HG03565 (cell line): ENCODE measurements at regions not wholly inside any gene's neighbourhood (a gene's known extent, or its start where the extent isn't known, plus 50 kb on each side); places are given as distances from the start of the nearest gene placed in this dataset.
"Not testable (repeated sequence)": the region's sequence is repeated elsewhere in the genome, so short reads cannot be mapped to it uniquely, and the experiment has no call there.

Experiments
- ATAC-seq: cut with Tn5 transposase; IDR thresholded peaks from one replicate; pipeline ENCODE4 v1.9.1; 2021; ENCODE audit warnings: mild to moderate bottlenecking, moderate library complexity; ENCODE audit not compliant: unreplicated experiment

DNA sequence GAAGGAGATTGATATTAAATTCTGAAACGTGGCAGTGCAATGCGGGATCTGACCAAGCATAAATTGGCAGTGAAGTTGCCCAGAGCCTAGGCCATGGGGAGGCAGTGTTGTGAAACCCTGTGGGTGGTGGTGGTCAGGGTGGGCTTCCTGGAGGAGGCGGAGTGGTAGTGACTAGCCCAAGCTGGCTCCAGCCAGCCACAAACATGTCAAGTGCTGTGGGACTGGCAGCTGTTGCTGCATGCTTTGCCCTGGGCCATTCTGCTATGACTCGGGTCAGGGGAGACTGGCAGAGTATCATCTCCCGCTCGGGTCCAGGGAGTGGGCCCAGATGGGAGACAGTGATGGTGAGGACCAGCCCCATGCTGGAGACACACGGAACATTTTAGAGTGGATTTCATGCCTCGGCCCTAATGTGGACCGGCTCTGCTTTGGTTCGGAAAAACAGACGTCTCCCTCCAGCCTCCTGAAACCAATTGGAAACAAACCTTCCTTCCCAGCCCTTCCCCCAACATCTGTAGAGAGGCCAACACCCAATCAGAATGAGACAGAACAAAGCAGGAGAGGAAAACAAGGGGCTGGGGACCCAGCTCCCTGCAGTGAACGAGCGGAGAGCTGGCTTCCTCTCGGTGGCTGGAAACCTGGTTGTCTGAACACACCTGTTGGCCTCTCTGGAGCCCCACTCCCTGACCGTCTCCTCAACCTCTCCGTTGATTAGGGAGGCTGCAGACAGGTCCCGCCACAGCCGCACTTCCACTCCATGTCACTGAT lies 58.2 kb downstream of the TMEM270 start:
- no peak for ATAC-seq

DNA sequence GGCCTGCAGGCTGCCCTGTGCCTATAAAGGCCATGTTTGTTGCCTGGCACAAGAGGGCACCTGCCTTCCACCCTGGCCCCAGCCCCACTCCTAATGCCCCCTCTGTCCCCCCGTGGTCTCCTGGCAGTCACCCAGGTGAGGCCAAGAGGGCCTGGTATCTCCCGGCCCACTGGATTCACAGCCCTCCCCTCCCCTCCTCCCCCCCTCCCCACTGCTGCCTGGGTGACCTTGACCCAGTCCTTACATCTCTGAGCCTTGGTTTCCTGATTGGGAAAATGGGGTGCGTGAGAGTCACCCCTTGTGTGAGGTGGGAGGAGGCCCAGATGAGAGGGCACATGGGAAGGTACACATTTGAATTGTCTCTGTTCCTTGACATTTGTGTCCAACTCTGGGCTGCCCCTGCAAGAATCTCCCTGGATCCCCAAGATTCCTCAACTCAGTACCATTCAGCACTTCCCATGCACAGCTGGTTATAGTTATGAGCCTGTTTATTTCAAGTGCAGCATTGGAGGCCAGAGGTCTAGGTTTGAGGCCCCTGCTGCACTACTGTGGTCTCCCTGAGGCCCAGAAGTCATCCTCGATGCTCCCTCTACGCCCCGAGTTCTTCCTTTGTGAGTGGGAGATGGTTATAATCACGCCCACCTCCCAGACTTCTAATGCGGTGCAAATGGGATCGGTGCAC lies 58.9 kb downstream of the TMEM270 start:
- no peak for ATAC-seq

DNA sequence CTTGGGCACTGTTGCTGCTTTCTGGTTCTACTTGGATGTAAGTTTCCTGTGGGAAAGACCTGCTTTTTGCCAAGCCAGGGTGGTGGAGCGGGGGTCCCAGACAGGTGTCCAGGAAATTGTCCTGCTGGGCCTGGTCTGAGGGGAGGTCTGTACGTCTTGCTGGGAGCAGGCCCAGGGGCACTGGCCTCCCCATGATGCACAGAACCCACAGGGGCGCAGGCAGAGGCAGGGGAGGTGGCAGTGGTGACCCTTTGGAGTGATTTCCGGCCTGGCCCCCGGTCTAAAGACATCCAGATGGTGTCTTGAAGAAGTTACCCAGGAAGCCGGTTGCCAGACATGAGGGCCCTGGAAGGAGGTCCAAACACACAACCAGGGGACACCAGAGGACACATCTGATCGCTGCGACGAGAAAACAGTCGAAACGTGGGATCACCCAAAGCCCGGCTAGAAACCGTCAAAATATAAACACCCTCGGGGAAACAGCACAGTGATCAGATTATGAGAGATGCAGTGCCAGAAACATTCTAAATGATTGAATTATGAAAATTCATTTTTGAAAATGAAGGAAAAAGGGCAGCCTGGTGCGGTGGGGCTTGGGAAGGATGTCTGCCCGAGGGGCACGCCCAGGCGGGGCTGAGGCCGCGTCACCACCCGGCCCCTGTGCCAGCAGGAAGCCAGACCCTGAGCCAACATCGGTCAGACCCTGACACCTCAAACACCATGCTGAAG lies 59.6 kb downstream of the TMEM270 start:
- ATAC-seq = no peak

DNA sequence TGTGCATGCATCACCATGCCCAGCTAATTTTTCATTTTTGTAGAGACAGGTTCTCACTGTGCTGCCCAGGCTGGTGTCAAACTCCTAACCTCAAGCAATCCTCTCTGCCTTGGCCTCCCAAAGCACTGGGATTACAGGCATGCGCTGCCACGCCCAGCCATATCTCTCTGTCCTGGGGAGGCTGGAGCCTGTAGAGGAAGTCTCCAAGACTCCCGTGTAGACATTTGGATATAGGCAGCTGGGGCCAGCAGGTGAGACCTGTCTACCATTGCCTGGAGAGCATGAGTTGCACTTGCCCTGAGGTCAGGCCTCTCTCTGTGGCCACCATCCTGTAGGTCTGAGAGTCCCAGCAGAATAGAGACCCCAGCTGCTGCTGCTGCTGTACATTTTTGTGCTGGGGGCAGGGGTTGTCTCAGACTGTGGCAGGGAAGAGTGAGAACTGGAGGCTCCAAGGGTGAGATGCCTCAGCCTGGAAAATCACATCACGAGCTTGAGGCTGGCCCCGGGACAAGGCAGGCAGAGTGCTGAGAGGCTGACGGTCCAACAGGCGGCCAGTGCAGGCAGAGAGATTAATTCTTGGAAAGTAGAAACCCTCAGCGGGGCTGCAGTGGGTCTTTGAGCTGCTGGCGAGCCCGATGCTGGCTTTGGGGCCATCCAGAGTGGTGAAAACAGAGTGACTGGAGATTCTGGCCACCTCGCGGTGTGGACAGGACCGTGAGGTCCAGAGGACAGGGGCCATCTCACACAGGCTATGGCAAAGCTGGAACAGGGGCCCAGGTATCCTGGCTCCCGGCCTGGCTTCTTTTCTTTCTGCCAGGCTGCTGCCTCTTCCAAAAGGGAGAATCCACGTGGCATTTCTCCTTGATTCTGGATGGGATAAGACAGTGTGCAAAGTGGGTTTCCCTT lies 60.9 kb downstream of the TMEM270 start:
- ATAC-seq = no peak

DNA sequence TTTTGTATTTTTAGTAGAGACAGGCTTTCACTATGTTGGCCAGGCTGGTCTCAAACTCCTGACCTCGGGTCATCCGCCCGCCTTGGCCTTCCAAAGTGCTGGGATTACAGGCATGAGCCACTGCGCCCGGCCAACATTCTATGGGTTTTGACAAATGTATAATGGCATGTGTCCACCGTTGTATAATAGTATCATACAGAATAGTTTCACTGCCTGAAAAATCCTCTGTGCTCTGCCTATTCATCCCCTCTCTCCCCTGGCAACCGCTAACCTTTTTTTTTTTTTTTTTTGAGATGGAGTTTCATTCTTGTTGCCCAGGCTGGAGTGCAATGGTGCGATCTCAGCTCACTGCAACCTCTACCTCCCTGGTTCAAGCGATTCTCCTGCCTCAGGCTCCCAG lies 67.7 kb downstream of the TMEM270 start:
- not testable (repeated sequence) for ATAC-seq

DNA sequence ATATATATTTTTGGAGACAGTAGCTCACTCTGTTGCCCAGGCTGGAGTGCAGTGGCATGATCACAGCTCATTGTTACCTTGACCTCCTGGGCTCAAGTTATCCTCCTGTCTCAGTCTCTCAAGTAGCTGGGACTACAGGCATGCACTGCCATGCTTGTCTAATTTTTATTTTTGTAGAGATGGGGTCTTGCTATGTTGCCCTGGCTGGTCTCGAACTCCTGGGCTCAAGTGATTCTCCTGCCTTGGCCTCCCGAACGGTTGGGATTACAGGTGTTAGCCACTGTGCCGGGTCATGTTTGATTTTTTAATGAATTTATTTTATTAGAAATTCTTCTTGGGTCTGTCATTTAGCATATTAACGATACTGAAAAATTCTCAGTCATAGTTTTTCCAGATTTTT lies 70.5 kb downstream of the TMEM270 start:
- ATAC-seq = no peak

DNA sequence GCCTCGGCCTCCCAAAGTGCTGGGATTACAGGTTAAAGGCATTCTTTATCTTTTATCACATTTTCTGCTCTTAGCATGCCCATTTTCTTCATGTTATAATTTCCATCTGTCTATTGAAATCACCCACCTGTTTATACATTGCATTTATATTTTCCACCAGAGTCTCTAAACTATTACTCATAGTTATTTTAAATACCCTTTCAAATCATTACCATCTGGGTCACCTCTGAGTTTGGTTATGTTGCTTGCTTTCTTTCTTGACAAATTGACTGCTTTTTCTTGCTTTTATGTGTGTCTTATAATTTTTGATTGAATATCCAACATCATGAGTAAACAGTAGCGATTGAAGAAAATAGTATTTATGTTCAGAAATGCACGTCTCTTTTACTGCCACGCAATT lies 71.4 kb downstream of the TMEM270 start:
- ATAC-seq = no peak

DNA sequence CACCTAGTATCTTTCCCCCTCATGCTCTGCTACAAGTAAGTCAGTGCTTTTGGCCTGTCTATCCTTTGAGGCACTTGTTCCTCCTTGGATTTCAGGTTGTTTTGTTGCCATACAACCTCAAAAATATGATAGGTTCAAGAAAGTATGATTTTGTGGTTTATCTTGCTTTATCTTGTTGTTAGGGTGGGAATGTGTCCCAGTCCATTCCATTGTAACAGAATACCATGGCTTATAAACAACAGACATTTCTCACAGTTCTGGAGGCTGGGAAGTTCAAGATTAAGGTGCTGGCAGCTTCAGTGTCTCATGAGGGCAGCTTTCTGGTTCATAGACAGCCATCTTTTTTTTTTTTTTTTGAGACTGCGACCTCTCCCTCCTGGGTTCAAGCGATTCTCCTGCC lies 72.1 kb downstream of the TMEM270 start:
- ATAC-seq = no peak

DNA sequence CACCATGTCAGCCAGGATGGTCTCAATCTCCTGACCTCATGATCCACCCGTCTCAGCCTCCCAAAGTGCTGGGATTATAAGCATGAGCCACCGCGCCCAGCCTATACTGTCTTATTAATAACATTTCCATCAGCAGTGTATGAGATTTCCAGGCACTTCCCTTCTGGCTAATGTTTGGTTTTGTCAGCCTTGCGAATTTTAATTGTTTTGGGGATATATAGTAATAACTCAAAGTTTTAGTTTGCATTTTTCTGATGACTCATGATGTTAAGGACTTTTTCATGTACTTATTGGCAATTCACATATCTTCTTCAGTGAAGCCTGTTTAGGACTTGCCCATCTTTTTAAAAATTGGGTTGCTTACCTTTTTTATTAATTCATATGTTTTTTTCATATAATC lies 76.0 kb downstream of the TMEM270 start:
- no peak for ATAC-seq

DNA sequence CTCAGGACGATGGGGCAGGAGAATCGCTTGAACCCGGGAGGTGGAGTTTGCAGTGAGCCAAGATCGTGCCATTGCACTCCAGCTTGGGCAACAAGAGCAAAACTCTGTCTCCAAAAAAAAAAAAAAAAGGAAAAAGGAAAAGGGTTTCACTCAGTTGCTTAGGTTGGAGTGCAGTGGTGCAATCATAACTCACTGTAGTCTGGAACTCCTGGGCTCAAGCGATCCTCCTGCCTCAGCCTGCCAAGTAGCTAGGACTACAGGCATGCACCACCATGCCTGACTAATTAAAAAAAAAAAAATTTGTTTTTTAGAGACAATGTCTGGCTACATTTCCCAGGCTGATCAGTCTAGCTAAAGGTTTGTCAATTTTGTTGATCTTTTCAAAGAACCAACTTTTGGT lies 76.7 kb downstream of the TMEM270 start:
- ATAC-seq = not testable (repeated sequence)

DNA sequence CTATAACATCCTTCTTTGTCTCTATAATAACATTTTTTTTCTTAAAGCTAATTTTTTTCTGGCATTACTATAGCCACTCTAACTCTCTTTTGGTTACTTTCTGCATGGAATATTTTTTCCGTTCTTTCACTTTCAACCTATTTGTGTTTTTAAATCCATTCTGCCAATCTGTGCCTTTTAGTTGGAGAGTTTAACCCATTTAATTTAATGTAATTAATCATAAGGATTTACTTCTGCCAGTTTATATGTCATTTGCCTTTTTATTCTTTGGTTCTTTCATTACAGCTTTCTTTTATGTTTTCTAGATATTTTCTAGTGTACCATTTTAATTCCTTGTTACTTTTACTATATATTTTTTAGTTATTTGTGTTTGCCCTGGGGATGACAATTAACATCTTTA lies 78.6 kb downstream of the TMEM270 start:
- ATAC-seq = no peak

DNA sequence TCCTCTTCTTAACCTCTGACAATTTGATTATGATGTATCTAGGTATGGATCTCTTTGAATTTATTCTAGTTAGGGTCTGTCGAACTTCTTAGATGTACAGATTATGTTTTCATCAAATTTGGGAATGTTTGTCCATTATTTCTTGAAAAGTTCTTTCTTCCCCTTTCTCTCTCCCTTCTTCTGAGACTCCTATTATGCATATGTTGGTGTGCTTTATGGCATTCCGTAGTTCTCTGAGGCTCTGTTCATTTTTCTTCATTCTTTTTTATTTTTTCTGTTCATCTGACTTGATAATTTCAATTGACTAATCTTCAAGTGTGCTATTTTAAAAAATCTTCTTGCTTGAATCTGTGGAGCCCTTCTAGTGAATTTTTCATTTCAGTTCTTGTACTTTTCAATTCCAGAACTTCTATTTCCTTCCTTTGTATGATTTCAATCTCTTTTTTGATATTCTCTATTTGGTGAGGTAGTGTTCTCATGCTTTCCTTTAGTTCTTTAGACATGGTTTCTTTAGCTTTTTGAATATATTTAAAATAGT lies 79.8 kb downstream of the TMEM270 start:
- ATAC-seq = no peak

DNA sequence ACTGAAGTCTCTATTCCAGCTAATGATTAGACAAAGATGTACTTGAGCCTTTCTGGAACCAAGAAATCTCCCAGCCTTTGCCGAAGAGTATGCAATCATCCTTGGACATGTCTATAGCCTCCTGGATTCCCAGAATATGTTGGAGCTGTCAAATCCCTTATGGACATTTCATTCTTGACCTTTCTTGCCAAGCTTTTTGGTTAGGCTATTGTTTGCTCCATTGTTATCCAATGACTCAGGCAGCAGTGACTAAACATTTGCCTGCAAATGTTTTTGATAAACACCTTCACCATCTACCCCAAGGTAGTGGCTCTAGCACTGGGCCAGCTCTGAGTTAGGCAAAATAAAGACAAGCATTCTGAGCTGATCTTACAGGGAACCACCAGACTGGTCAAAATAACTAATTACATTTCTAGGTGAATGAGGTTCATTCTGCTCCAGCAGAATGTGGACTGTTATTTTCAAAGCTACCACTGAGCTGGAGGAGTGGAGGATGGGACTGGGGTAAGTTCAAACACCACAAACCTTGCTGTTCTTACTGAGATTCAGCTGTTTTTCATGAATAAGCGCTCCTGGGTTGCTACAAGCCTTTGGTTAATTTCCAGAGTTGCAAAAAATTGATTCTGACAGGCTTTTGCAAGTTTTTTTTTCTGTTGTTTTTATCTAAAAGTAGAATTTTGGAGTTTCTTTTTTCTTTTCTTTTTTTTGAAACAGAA lies 81.0 kb downstream of the TMEM270 start:
- ATAC-seq = no peak

DNA sequence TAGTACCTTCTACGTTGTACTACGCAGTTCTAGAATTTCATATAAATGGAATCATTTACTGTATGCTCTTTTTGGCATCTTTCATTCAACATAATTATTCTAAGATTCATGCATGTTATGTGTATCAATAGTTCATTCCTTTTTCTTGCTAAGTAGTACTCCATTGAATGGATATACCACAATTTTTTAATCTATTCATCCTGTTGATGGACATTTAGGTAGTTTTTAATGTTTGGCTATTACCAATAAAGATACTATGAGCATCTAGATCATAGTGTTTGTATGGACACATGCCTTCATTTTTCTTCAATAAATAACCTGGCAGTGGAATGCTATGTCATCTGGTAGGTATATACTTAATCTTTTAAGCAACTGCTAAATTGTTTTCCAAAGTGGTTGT lies 83.0 kb upstream of the ELN start:
- ATAC-seq = no peak

DNA sequence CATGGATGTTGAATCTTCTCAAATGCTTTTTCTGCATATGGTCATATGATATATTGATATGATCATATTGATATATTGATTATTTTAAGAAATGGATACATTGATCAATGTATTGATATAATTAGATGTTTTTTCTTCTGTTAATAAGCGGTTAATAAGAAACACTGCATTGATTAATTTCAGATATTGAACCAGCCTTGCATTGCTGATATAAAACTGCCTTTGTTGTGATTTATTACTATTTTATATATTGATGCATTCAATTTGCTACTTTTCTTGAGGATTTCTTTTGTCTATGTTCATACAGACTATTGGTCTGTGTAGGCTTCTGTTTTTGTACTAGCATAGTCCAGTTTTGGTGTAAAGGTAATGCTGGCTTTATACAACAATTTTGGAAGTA lies 79.7 kb upstream of the ELN start:
- no peak for ATAC-seq

DNA sequence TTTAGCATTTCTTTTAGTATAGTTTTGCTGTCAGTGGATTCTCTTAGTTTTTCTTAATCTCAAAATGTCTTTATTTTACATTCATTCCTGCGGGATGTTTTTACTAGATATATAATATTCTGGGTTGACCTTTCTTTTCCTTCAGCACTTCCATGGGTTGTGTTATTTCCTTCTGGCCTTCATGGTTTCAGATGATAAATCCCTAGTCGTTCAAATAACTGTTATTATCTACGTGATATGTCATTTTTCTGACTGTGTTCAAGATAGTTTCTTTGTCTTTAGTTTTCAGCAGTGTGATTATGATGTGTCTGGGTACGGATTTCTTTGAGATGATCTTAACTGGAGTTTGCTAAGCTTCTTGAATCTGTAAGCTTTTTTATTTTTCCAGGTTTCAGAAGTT lies 75.7 kb upstream of the ELN start:
- ATAC-seq = no peak

DNA sequence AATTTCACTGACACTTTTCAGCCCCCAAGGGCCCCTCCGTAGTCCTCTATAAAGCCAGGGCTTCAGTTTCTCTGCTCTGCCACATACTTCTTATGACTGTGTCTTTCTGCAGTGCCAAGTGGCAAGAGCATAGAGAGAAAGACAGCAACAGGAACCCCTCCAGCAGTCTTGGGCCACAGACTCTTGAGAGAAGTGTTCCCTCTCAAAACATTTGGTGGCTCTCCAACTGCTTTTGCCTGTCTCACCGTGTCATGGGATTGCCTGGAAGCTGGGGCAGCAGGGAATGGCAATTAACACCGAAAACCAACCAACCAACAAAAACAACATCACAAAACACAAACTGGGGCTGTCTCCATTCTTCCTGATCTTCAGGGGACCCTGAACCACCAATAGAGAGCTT lies 73.8 kb upstream of the ELN start:
- no peak for ATAC-seq

DNA sequence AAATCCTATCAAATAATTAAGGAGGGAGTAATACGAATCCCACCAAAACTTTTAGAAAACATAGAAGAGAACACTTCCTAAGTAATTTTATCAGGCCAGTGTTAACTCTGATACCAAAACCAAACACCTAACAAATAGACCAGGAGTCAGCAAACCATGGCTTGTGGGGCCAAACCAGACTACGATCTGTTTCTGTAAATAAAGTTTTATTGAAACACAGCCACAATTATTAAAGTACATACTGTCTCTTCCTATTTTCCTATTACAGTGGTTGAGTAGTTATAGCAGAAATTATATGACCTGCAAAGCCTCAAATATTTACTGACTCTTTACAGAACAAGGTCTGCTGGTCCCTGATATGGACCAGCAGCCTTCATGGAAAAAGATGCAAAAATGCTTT lies 73.1 kb upstream of the ELN start:
- no peak for ATAC-seq

DNA sequence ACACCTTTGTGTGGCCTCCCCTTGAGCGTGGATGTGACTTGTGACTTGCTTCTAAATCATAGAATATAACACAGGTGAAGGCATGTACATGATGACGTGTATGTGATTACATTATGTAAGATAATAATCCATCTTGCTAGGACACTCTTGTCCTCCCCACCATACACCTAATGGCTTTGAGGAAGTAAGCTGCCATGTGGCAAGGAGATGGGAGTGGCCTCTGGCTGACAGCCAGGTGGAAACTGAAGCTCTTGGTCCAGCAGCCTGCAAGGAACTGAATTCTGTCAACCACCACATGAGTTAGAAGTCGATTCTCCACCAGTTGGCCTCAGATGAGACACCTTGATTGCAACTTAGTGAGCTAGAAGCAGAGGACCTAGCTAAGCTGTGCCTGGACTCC lies 67.4 kb upstream of the ELN start:
- no peak for ATAC-seq

DNA sequence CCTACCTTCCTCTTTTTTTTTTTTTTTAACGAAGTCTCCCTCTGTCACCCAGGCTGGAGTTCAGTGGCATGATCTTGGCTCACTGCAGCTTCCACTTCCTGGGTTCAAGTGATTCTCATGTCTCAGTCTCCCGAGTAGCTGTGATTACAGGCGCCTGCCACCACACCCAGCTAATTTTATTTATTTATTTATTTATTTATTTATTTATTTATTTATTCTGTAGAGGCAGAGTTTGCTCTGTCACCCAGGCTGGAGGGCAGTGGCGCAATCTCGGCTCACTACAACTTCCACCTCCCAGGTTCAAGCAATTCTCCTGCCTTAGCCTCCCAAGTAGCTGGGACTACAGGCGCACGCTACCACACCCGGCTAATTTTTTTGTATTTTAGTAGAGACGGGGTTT lies 66.0 kb upstream of the ELN start:
- ATAC-seq = not testable (repeated sequence)
